Liver (tissue), 3 donors: ENCODE measurements at regions not wholly inside any gene's neighbourhood (a gene's known extent, or its start where the extent isn't known, plus 50 kb on each side); places are given as distances from the start of the nearest gene placed in this dataset.

ENCODE experiments used
- CTCF ChIP-seq: fragments of 150-350 bp; IDR thresholded peaks from 2 replicates; pipeline ENCODE4 v1.5.1; 2017; ENCODE audit warnings: improper control_type of control experiment, low read depth, low read length; ENCODE audit not compliant: missing input control
- FOXA1 ChIP-seq: IDR thresholded peaks from 2 replicates; pipeline ENCODE4 v1.6.1; 2016; ENCODE audit warnings: antibody characterized with exemption
- HNF4G ChIP-seq: IDR thresholded peaks from 2 replicates; pipeline ENCODE4 v1.6.1; 2016; ENCODE audit warnings: antibody characterized with exemption
- JUND ChIP-seq, 2 donors: IDR thresholded peaks; 2 replicates each; pipeline ENCODE4 v1.6.1; 2016; ENCODE audit warnings: antibody characterized with exemption in 2 of 2
- NR2F2 ChIP-seq: IDR thresholded peaks from 2 replicates; pipeline ENCODE4 v1.6.1; 2016; ENCODE audit warnings: antibody characterized with exemption
- RAD21 ChIP-seq, 2 donors: IDR thresholded peaks; 2 replicates each; pipeline ENCODE4 v1.6.1; 2016; ENCODE audit warnings: antibody characterized with exemption in 2 of 2, mild to moderate bottlenecking in 2 of 2
- REST ChIP-seq: IDR thresholded peaks from 2 replicates; pipeline ENCODE4 v1.6.1; 2016; ENCODE audit warnings: antibody characterized with exemption, mild to moderate bottlenecking
- RXRA ChIP-seq, 2 donors: IDR thresholded peaks; 2 replicates each; pipeline ENCODE4 v1.6.1; 2017 to 2018; ENCODE audit warnings: antibody characterized with exemption in 2 of 2, mild to moderate bottlenecking in 1 of 2
- SP1 ChIP-seq: IDR thresholded peaks from 2 replicates; pipeline ENCODE4 v1.6.1; 2018; ENCODE audit warnings: antibody characterized with exemption, mild to moderate bottlenecking
- TAF1 ChIP-seq: conservative IDR thresholded peaks from 2 replicates; pipeline ENCODE4 v1.6.1; 2016; ENCODE audit warnings: antibody characterized with exemption, mild to moderate bottlenecking
- TF ChIP-seq, protein P1 (sequence below): IDR thresholded peaks from 2 replicates; pipeline ENCODE4 v1.6.1; 2016; ENCODE audit warnings: antibody characterized with exemption
- donor health status: healthy.
- donor health status: healthy.

GRCh38 chr4:124092101-124092500, 620.4 kb downstream of the ANKRD50 start:
- TF ChIP-seq SP1 (no peak), REST (no peak), CTCF (no peak), RAD21 (IDR thresholded peaks at IDR 0.05) (no peak), RXRA (IDR thresholded peaks at IDR 0.05) (no peak), TAF1 (no peak), JUND (IDR thresholded peaks at IDR 0.05) (no peak), FOXA1 (no peak), NR2F2 (no peak), HNF4G (no peak)
- TF ChIP-seq, protein P1, sequence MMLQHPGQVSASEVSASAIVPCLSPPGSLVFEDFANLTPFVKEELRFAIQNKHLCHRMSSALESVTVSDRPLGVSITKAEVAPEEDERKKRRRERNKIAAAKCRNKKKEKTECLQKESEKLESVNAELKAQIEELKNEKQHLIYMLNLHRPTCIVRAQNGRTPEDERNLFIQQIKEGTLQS, result no peak
